ENCODE measurements at regions not wholly inside any gene's neighbourhood (a gene's known extent, or its start where the extent isn't known, plus 50 kb on each side); places are given as distances from the start of the nearest gene placed in this dataset.

DNA sequence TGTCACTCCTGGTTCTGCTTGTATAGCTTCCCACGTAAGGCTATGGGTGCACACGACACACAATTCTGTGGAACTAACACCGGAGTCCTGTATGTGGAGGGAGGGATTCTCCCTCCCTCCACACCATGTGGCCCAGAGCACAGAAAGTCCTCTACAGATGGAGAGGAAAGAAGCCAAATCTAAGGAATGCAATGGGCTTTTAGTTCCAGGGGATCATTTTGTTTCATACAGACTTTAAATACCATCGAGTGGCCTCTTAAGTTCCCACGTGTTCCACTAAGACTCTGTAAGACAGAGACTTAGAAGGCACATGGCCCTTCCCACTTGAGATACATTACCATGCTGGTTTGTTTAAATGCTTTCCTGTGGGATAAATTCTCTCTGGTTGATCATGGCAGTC lies 156.0 kb downstream of the TGFB2 start:
- POLR2A ChIA-PET: no interaction called here
- CTCF ChIA-PET: no interaction called here
- no peak for DNase-seq (ENCODE audit: extremely low spot score)
- TF ChIP-seq, protein P1, sequence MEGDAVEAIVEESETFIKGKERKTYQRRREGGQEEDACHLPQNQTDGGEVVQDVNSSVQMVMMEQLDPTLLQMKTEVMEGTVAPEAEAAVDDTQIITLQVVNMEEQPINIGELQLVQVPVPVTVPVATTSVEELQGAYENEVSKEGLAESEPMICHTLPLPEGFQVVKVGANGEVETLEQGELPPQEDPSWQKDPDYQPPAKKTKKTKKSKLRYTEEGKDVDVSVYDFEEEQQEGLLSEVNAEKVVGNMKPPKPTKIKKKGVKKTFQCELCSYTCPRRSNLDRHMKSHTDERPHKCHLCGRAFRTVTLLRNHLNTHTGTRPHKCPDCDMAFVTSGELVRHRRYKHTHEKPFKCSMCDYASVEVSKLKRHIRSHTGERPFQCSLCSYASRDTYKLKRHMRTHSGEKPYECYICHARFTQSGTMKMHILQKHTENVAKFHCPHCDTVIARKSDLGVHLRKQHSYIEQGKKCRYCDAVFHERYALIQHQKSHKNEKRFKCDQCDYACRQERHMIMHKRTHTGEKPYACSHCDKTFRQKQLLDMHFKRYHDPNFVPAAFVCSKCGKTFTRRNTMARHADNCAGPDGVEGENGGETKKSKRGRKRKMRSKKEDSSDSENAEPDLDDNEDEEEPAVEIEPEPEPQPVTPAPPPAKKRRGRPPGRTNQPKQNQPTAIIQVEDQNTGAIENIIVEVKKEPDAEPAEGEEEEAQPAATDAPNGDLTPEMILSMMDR (IDR thresholded peaks at IDR 0.05; ENCODE audit: control extremely low read depth, extremely low read depth, low read depth, missing control alignments): no peak

DNA sequence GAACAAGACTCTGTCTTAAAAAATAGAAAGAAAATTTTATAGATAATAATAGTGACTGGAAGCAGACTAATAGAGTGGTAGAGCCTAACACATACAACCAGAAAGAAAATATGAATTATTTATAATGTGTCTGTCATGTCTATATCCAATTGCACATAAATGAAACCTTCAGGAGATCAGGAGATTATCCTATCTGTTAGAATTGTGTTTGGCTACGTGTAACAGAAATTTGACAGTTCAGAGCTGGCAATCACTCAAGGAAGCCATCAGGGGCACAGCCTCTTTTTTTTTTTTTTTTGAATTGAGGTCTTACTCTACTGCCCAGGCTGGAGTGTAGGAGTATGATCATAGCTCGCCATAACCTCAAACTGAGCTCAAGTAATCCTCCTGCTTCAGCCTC lies 157.2 kb downstream of the TGFB2 start:
- TF ChIP-seq, protein P1 (IDR thresholded peaks at IDR 0.05; ENCODE audit: control extremely low read depth, extremely low read depth, low read depth, missing control alignments): no peak
- POLR2A ChIA-PET: no interaction called here

DNA sequence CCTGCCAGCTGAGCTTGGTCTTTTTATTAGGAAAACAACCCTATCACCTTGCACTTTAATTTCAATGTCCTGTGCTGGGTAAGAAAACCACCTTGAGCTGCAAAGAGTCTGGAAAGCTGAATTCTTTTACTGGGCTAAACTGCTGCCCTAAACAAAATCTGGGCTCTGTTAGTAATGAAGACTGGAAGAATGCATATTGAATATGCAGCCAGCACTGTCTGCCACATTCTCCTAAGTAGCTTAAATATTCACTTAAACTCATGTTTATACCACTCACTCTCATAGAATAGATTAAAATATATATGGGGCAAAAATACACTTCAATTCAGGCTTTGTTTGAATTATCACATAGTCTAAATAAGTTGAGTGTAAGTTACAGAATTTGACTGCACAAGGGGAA lies 158.0 kb downstream of the TGFB2 start:
- TF ChIP-seq, protein P1 (IDR thresholded peaks at IDR 0.05; ENCODE audit: control extremely low read depth, extremely low read depth, low read depth, missing control alignments): no peak
- POLR2A ChIA-PET: no interaction called here
- CTCF ChIA-PET: no interaction called here

More for the DNA sequence above, 157.2 kb downstream of the TGFB2 start:
- CTCF ChIA-PET: no interaction called here
- DNase-seq (ENCODE audit: extremely low spot score): no peak

DNA sequence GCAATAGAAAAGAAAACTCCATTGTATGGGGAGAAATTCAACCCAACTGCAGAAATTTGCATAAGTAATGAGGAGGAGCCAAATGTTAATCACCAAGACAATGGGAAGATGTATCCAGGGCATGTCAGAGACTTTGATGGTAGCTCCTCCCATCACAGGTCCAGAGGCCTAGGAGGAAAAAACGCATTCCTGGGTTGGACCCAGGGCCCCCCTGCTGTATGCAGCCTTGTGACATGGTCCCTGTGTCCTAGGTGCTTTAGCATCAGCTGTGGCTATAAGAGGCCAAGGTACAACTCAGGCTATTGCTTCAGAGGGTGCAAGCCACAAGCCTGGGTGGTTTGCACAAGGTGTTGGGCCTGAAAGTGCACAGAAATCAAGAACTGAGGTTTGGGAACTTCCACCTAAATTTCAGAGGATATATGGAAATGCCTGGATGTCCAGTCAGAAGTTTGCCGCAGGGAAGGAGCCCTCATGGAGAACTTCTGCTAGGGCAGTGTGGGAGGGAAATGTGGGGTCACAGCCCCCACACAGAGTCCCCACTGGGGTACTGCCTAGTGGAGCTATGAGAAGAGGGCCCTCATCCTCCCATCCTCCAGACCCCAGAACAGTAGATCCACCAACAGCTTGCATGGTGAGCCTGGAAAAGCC lies 162.3 kb downstream of the TGFB2 start:
- CTCF ChIA-PET: no interaction called here
- POLR2A ChIA-PET: no interaction called here
- TF ChIP-seq, protein P1 (IDR thresholded peaks at IDR 0.05; ENCODE audit: control extremely low read depth, extremely low read depth, low read depth, missing control alignments): no peak
- DNase-seq (ENCODE audit: extremely low spot score): no peak

More for the DNA sequence above, 158.0 kb downstream of the TGFB2 start:
- DNase-seq (ENCODE audit: extremely low spot score): no peak

DNA sequence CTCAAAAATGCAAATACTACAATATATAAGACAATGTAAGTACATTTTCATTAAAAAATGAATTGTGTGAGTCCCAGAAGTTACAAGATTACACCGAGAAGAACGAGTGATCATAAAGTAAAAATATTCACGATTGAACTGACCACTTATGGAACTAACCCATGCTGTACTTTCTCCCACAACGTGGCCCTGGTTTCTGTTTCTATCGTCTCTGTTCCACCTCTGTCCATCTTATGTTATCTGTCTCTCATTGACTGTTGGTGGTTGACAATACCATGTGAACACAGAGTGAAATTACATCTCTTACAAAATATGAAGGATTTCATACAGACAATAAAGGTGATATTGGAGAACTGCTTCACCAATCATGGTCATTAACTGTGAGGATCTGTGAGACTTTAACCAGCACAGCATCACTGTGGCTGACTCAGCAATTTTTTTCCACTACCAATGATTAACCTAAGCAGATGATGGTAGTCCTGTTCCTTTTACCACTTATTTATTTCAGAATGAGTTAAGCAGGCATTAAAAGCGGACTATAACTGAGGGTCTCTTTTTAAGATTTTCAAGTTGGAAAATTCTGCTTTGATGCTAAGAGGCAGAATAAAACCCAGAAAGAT lies 165.1 kb downstream of the TGFB2 start:
- DNase-seq (ENCODE audit: extremely low spot score): no peak
- POLR2A ChIA-PET: no interaction called here
- CTCF ChIA-PET: no interaction called here
- TF ChIP-seq, protein P1 (IDR thresholded peaks at IDR 0.05; ENCODE audit: control extremely low read depth, extremely low read depth, low read depth, missing control alignments): no peak

DNA sequence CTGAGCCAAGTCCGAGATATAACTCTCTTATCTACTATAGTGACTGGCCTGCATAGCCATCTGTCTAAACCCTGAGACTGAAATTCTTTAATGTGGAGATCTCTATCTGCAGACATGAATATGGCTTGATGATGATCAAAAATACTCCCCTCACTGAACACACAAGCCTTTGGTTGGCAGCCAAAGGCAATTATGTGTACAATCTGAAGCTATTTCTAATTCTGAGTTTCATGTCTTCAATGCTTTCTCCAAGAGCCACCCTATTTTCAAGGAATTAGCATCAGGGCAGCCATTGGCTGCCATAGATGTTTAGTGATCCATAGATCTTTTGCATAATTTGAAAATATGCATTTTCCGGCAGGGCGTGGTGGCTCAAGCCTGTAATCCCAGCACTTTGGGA lies 168.2 kb downstream of the TGFB2 start:
- no peak for DNase-seq (ENCODE audit: extremely low spot score)
- POLR2A ChIA-PET: no interaction called here
- CTCF ChIA-PET: interaction anchor here (2.3 kb wide), 1 partner anchor 17 kb away, joined by 7 read pairs; no protein-coding TSS in a partner anchor

More for the DNA sequence above, 168.2 kb downstream of the TGFB2 start:
- TF ChIP-seq, protein P1 (IDR thresholded peaks at IDR 0.05; ENCODE audit: control extremely low read depth, extremely low read depth, low read depth, missing control alignments): no peak

Data from GM10248 (cell line).